Adipocyte (in vitro differentiated cells): ENCODE measurements at regions not wholly inside any gene's neighbourhood (a gene's known extent, or its start where the extent isn't known, plus 50 kb on each side); places are given as distances from the start of the nearest gene placed in this dataset.

Experiments used
- DNase-seq: peaks from one replicate; pipeline ENCODE4 v3.0.0-alpha.2; 2015; ENCODE audit warnings: low read depth
- H3K27me3 ChIP-seq: replicated peaks from 2 replicates; pipeline ENCODE4 v1.7.0; 2013; ENCODE audit warnings: mild to moderate bottlenecking, low read length, moderate library complexity; ENCODE audit not compliant: control insufficient read depth, insufficient read depth
- H3K36me3 ChIP-seq: 2 replicates; pipeline ENCODE4 v1.7.0; 2013; ENCODE audit warnings: low read length, mild to moderate bottlenecking, moderate library complexity; ENCODE audit not compliant: control insufficient read depth, insufficient read depth, severe bottlenecking
- H3K4me1 ChIP-seq: 2 replicates; pipeline ENCODE4 v1.7.0; 2013; ENCODE audit warnings: mild to moderate bottlenecking, low read length, moderate library complexity; ENCODE audit not compliant: control insufficient read depth, insufficient read depth
- H3K4me3 ChIP-seq: 2 replicates; pipeline ENCODE4 v1.7.0; 2013; ENCODE audit warnings: mild to moderate bottlenecking, low read length, moderate library complexity
- H3K9ac ChIP-seq: 2 replicates; pipeline ENCODE4 v1.7.0; 2013; ENCODE audit warnings: mild to moderate bottlenecking, low read length, moderate library complexity
- H3K9me3 ChIP-seq: 2 replicates; pipeline ENCODE4 v1.7.0; 2013; ENCODE audit warnings: mild to moderate bottlenecking, low read length, moderate library complexity; ENCODE audit not compliant: control insufficient read depth

DNA sequence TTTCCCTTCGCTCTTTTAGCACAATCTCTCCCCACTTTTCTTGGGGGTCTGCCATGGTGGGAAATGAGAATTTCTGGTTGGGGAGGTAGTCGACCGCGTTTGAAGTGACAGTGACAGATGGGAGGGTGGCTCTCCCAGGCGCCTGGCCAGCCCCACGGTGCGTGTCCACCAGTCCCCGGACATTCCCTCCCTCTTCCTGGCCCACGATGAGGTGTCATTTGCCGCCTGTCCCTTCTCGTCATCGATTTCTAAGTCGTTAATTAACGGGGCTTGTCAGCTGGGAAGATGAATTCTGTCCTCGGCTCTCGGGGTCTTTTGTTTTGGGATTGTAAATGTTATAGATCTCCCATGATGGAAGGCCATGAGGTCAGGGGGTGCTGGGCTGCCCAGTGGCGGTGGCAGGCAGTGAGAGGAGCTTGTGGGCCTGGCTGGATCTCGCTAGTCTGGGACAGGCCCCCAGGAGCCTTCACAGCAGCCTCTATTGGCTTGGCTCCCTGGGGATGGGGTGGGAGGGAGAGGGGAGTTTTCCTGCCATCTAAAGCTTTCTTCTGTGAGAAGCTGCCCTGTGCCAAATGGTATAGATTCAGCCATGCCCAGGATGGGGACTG lies 164.2 kb downstream of the MRM1 start:
- H3K36me3 ChIP-seq = no peaks in the 10 kb centered on the region
- no peak for DNase-seq
- no peak overlapping the region for H3K9ac ChIP-seq
- H3K27me3 ChIP-seq = peaks cover 45% of the 10 kb centered on the region
- H3K4me1 ChIP-seq = no peaks in the 10 kb centered on the region
- H3K9me3 ChIP-seq = no peaks in the 10 kb centered on the region
- H3K4me3 ChIP-seq = no peak overlapping the region

- H3K9me3 ChIP-seq = no peaks in the 10 kb centered on the region
- H3K36me3 ChIP-seq = no peaks in the 10 kb centered on the region
- no peak overlapping the region for H3K4me3 ChIP-seq
- H3K27me3 ChIP-seq = peaks cover 64% of the 10 kb centered on the region
- H3K9ac ChIP-seq = no peak overlapping the region
- no peak for DNase-seq
- H3K4me1 ChIP-seq = no peaks in the 10 kb centered on the region
Measured at GRCh38 chr17:36768394-36768793, 167.0 kb downstream of the MRM1 start.

DNA sequence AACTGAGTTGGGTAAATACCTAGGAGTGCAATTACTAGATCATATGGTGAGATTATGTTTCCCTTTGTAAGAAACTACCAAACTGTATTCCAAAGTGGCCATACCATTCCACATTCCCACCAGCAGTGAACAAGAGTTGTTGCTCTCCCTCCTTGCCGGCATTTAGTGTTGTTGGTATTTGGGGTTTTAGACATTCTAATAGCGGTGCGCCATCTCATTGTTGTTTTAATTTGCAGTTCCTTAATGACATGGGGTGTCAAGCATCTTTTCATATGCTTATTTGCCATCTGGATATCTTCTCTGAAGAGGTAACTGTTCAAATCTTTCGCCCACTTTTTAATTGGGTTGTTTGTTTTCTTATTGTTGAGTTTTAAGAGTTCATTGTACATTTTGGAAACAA lies 164.2 kb upstream of the LHX1 start:
- Histone ChIP-seq H3K4me3 (no peak overlapping the region), H3K9me3 (no peaks in the 10 kb centered on the region), H3K36me3 (no peaks in the 10 kb centered on the region), H3K9ac (no peak overlapping the region), H3K27me3 (peaks cover 50% of the 10 kb centered on the region), H3K4me1 (no peaks in the 10 kb centered on the region)
- DNase-seq = no peak

DNA sequence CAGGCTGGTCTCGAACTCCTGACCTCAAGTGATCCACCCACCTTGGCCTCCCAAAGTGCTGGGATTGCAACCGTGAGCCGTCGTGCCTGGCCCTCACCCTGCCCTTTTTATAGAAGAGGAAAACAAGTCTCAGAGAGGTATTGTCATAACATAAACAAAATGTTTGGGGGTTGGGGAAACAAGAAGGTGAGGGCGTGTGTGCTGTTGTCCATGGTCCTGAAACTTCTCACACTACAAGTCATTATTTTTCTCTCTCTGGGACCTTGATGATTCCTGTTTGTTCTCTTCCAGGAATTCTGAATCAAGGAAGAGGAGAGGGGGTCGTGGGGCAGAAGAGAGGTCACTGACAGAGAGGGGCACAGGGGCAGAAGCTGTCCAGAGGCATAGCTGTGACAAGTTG lies 160.2 kb upstream of the LHX1 start:
- no peak overlapping the region for H3K4me3 ChIP-seq
- H3K4me1 ChIP-seq = no peaks in the 10 kb centered on the region
- H3K27me3 ChIP-seq = peaks cover 42% of the 10 kb centered on the region
- H3K9me3 ChIP-seq = no peaks in the 10 kb centered on the region
- peak; percentile 3 for DNase-seq
- H3K9ac ChIP-seq = no peak overlapping the region
- no peaks in the 10 kb centered on the region for H3K36me3 ChIP-seq

- H3K36me3 ChIP-seq = no peaks in the 10 kb centered on the region
- no peak overlapping the region for H3K4me3 ChIP-seq
- no peak overlapping the region for H3K9ac ChIP-seq
- H3K9me3 ChIP-seq = no peaks in the 10 kb centered on the region
- no peak for DNase-seq
- H3K4me1 ChIP-seq = no peaks in the 10 kb centered on the region
- H3K27me3 ChIP-seq = peaks cover 42% of the 10 kb centered on the region
Measured at GRCh38 chr17:36778448-36778847, 158.8 kb upstream of the LHX1 start.

GRCh38 chr17:36779550-36779949 lies 157.7 kb upstream of the LHX1 start:
- Histone ChIP-seq H3K27me3 (peaks cover 47% of the 10 kb centered on the region), H3K9me3 (no peaks in the 10 kb centered on the region), H3K36me3 (no peaks in the 10 kb centered on the region), H3K4me3 (no peak overlapping the region), H3K9ac (no peak overlapping the region), H3K4me1 (no peaks in the 10 kb centered on the region)
- DNase-seq = no peak

DNA sequence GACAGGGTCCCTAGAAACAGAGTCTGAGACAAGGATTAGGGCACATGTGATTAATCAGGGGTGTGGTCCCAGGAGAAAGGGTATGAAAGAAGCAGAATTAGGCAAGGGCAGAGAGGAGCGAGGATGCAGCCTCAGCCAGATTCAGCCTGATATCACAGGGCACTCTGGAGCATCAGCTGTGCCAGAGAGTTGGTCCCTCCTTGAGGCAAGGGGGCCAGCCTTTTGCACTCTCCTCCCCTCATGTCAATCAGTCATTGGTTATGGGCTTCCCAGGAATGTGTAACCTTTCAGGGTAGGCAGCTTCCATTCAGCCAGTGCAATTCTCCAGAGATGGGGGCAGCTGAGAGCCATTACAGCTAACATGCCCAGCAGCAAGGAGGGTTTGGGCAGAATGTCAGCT lies 152.6 kb upstream of the LHX1 start:
- DNase-seq = no peak
- Histone ChIP-seq H3K36me3 (no peaks in the 10 kb centered on the region), H3K9me3 (peaks cover 3% of the 10 kb centered on the region), H3K9ac (no peak overlapping the region), H3K4me1 (no peaks in the 10 kb centered on the region), H3K4me3 (no peak overlapping the region), H3K27me3 (peaks cover 38% of the 10 kb centered on the region)

DNA sequence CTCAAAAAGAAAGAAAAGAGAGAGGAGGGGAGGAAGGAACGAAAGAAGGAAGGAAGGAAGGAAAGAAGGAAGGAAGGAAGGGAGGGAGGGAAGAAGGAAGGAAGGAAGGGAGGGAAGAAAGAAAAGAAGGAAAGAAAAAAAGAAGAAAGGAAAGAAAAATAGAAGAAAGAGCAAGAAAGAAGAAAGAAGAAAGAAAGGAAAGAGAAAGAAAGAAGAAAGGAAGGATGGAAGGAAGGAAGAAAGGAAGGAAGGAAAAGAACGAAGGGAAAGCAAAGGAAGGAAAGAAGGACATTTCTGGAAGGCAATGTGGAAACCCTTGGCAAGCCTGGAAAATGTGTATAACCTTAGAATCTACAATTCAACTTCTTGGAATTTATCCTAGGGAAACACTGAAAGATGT lies 150.4 kb upstream of the LHX1 start:
- no peak overlapping the region for H3K4me3 ChIP-seq
- DNase-seq = no peak
- no peaks in the 10 kb centered on the region for H3K4me1 ChIP-seq
- H3K27me3 ChIP-seq = peaks cover 57% of the 10 kb centered on the region
- H3K9me3 ChIP-seq = peaks cover 3% of the 10 kb centered on the region
- no peaks in the 10 kb centered on the region for H3K36me3 ChIP-seq
- no peak overlapping the region for H3K9ac ChIP-seq

DNA sequence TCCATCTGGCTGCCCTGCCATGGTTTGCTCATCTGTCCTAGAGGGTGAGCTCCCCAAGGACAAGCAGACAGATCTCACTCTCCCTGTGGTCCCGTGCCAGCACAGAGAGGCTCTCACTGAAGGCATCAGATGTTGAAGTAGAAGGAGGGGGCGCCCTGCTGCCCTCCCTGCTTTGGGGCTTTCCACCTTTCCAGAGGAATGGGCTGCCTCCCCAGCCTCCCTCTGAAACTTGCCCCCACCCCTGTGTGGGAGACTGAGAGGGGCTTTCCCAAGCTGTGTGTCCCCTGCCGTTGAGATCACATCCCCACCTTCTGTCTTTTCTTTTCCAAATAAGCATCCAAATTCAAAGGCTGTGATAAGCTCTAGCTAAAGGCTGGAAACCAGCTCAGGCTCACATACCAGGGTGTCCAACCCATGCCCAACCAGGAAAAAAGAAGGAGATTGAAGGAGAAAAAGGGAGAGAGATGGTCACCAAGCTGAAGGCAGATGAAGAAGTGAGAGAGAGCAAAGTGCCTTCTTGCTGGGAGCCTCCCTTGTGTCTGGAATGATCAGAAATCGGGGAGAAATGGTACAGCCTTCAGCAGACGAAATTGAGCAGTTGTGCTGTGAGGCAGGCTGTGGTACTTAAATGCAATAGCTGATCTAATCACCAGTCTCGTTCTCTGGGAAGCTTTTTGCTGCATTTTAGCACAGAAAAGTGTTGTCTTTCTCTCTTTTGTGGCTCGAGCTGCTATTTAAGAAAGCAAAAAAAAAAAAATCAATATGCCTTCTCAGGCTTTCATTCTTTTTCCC lies 145.9 kb upstream of the LHX1 start:
- peak; percentile 3 for DNase-seq
- Histone ChIP-seq H3K4me3 (no peak overlapping the region), H3K9ac (no peak overlapping the region), H3K9me3 (peaks cover 2% of the 10 kb centered on the region), H3K4me1 (no peaks in the 10 kb centered on the region), H3K27me3 (peaks cover 51% of the 10 kb centered on the region), H3K36me3 (no peaks in the 10 kb centered on the region)

DNA sequence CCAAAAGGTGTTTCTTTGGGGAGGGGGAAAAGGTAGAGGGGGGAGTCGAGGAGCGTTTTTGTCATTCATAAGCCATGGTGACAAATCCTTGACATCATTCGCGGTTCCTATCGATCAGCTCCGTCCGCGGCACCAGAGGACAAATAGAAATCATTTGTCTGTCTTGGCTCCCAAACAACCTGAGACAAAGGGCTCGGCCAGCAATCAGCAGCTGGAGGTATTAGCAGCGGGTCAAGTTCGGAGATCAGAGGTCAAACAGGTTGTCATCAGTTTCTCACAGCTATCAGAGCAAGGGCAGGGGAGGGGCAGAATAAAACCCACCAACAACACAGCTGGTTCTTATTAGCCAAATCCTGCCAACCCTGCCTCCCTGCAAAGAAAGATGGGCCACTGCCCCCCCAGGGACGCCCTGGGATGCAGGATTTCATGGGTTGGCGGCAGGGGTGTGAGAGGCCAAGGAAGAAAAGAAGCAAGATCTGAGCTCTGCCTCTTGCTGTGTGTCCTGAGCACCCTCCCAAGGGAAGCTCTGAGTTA lies 145.3 kb upstream of the LHX1 start:
- Histone ChIP-seq H3K27me3 (peaks cover 51% of the 10 kb centered on the region), H3K36me3 (no peaks in the 10 kb centered on the region), H3K9me3 (peaks cover 2% of the 10 kb centered on the region), H3K4me1 (no peaks in the 10 kb centered on the region), H3K9ac (no peak overlapping the region), H3K4me3 (no peak overlapping the region)
- DNase-seq = no peak

DNA sequence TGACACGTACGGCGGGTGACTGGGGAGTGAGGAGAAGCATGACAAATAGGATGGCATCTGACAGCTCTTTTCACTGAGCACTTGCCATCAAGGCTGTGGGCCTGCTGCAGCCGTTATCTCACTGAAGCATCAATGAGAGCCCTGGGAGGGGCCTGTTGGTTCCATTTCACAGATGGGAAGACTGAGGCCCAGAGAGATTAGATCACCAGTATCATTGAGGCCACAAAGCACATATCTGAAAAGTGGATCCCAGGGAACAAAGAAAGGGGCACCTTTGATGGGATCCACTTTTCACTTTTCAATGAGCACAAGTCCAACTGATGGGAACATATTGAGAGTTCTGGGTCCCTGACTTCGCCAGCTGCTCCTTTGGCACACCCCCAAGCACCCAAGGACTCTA lies 144.4 kb upstream of the LHX1 start:
- Histone ChIP-seq H3K36me3 (no peaks in the 10 kb centered on the region), H3K4me1 (no peaks in the 10 kb centered on the region), H3K4me3 (no peak overlapping the region), H3K9ac (no peak overlapping the region), H3K27me3 (peaks cover 47% of the 10 kb centered on the region), H3K9me3 (peaks cover 2% of the 10 kb centered on the region)
- no peak for DNase-seq
